ENCODE measurements at regions not wholly inside any gene's neighbourhood (a gene's known extent, or its start where the extent isn't known, plus 50 kb on each side); places are given as distances from the start of the nearest gene placed in this dataset.

- TF ChIP-seq CTCF (IDR thresholded peaks at IDR 0.05): no peak
- no peak for TF ChIP-seq POLR2A (IDR thresholded peaks at IDR 0.05)
Observed at GRCh38 chr18:55850904-55851303, 262.9 kb upstream of the TCF4 start.

Measured in sigmoid colon (tissue), 3 donors.